ENCODE measurements at regions not wholly inside any gene's neighbourhood (a gene's known extent, or its start where the extent isn't known, plus 50 kb on each side); places are given as distances from the start of the nearest gene placed in this dataset.

- no peak for TF ChIP-seq REST (IDR thresholded peaks at IDR 0.05)
- no peak for TF ChIP-seq GABPA (IDR thresholded peaks at IDR 0.05 in 1 of 2, conservative IDR thresholded peaks at IDR 0.05 in 1 of 2)
- TF ChIP-seq HNF4G (IDR thresholded peaks at IDR 0.05) = no peak
Observed at GRCh38 chr19:31600731-31601295, 251.6 kb upstream of the TSHZ3 start (continued).

GRCh38 chr19:31601855-31602254 lies 252.6 kb upstream of the TSHZ3 start:
- TF ChIP-seq GABPA (IDR thresholded peaks at IDR 0.05 in 1 of 2, conservative IDR thresholded peaks at IDR 0.05 in 1 of 2) = no peak
- no peak for TF ChIP-seq TAF1 (conservative IDR thresholded peaks at IDR 0.05)
- no peak for TF ChIP-seq SP1 (IDR thresholded peaks at IDR 0.05)
- no peak for TF ChIP-seq NR2F2 (IDR thresholded peaks at IDR 0.05)
- TF ChIP-seq EGR1 (IDR thresholded peaks at IDR 0.05; ENCODE audit: low read depth in 2 of 2) = no peak
- no peak for TF ChIP-seq JUND (IDR thresholded peaks at IDR 0.05)
- TF ChIP-seq CTCF (IDR thresholded peaks at IDR 0.05; ENCODE audit: low read depth, low read length, missing input control) = no peak
- TF ChIP-seq ATF3 (IDR thresholded peaks at IDR 0.05) = no peak
- TF ChIP-seq HNF4A (conservative IDR thresholded peaks at IDR 0.05) = no peak
- Histone ChIP-seq H3K4me3 (ENCODE audit: low read depth in 1 of 3, low read length in 3 of 3) (no peak overlapping the region), H3K4me1 (ENCODE audit: control insufficient read depth in 4 of 4, insufficient read depth in 4 of 4, low read length in 3 of 4) (no peaks in the 10 kb centered on the region), H3K9me3 (ENCODE audit: control insufficient read depth in 4 of 4, low read length in 3 of 4) (no peaks in the 10 kb centered on the region), H3K9ac (ENCODE audit: low read depth in 1 of 2, low read length in 2 of 2) (no peak overlapping the region), H3K27me3 (ENCODE audit: control insufficient read depth in 4 of 4, insufficient read depth in 4 of 4, low read length in 3 of 4) (no peaks in the 10 kb centered on the region), H3K36me3 (ENCODE audit: control insufficient read depth in 4 of 4, insufficient read depth in 3 of 4, low read depth in 1 of 4, low read length in 3 of 4) (peaks cover 0 to 2% (median 0%) of the 10 kb centered on the region in 4 donors), H3K27ac (ENCODE audit: low read depth in 1 of 2, low read length in 2 of 2) (no peak overlapping the region)
- 68% methylated on average over 9 of the region's 9 CpGs for WGBS
- DNase-seq (ENCODE audit: low spot score) = no peak

GRCh38 chr19:31602548-31602947 lies 253.3 kb upstream of the TSHZ3 start:
- no peak overlapping the region for H3K27ac ChIP-seq (ENCODE audit: low read depth in 1 of 2, low read length in 2 of 2)
- H3K4me1 ChIP-seq (ENCODE audit: control insufficient read depth in 4 of 4, insufficient read depth in 4 of 4, low read length in 3 of 4) = no peaks in the 10 kb centered on the region
- TF ChIP-seq ATF3 (IDR thresholded peaks at IDR 0.05) = no peak
- TF ChIP-seq RAD21 (IDR thresholded peaks at IDR 0.05) = no peak
- no peak for TF ChIP-seq GABPA (IDR thresholded peaks at IDR 0.05 in 1 of 2, conservative IDR thresholded peaks at IDR 0.05 in 1 of 2)
- no peak for TF ChIP-seq HNF4A (conservative IDR thresholded peaks at IDR 0.05)
- TF ChIP-seq MAX (IDR thresholded peaks at IDR 0.05) = no peak
- no peak for TF ChIP-seq REST (IDR thresholded peaks at IDR 0.05)
- TF ChIP-seq JUND (IDR thresholded peaks at IDR 0.05) = no peak
- TF ChIP-seq HNF4G (IDR thresholded peaks at IDR 0.05) = no peak
- TF ChIP-seq YY1 (IDR thresholded peaks at IDR 0.05) = no peak
- TF ChIP-seq FOXA1 (IDR thresholded peaks at IDR 0.05) = no peak
- TF ChIP-seq NR2F2 (IDR thresholded peaks at IDR 0.05) = no peak
- H3K27me3 ChIP-seq (ENCODE audit: control insufficient read depth in 4 of 4, insufficient read depth in 4 of 4, low read length in 3 of 4) = no peaks in the 10 kb centered on the region
- no peak overlapping the region for H3K4me3 ChIP-seq (ENCODE audit: low read depth in 1 of 3, low read length in 3 of 3)
- no peaks in the 10 kb centered on the region for H3K9me3 ChIP-seq (ENCODE audit: control insufficient read depth in 4 of 4, low read length in 3 of 4)
- DNase-seq (ENCODE audit: low spot score) = no peak
- no peak overlapping the region for H3K9ac ChIP-seq (ENCODE audit: low read depth in 1 of 2, low read length in 2 of 2)
- WGBS = 90% methylated on average over 4 of the region's 4 CpGs
- peaks cover 0 to 2% (median 0%) of the 10 kb centered on the region in 4 donors for H3K36me3 ChIP-seq (ENCODE audit: control insufficient read depth in 4 of 4, insufficient read depth in 3 of 4, low read depth in 1 of 4, low read length in 3 of 4)
